B cell (primary cell): ENCODE measurements at regions not wholly inside any gene's neighbourhood (a gene's known extent, or its start where the extent isn't known, plus 50 kb on each side); places are given as distances from the start of the nearest gene placed in this dataset.
A peak's percentile ranks its signal among the peaks of the same experiment; 100 is the strongest.

Experiments used
- ATAC-seq: fragments of 200-7000 bp; cut with Tn5 transposase; one replicate; pipeline ENCODE4 v1.10.0; 2021; ENCODE audit warnings: low read depth, mild to moderate bottlenecking, moderate number of reproducible peaks, moderate library complexity
- CTCF ChIA-PET: fragments of 350-600 bp; sonication (Branson Sonifier 250); formaldehyde crosslinking; loops from one replicate; lab custom pipeline; 2021; ENCODE audit warnings: antibody characterized with exemption, inconsistent platforms; lab: Charles Lee
- POLR2A ChIA-PET: fragments of 350-600 bp; sonication (Branson Sonifier 250); formaldehyde crosslinking; loops from one replicate; lab custom pipeline; 2021; ENCODE audit warnings: antibody characterized with exemption; lab: Charles Lee
- DNase-seq: peaks from one replicate; pipeline ENCODE4 v3.0.0; 2013
- H2AFZ ChIP-seq: 2 replicates; pipeline ENCODE4 v1.6.1; 2012; ENCODE audit warnings: mild to moderate bottlenecking, low read depth, low read length; ENCODE audit not compliant: insufficient read depth, poor library complexity, severe bottlenecking
- H3K27ac ChIP-seq, 2 donors: 1 replicate in 1 of 2; 2 replicates in 1 of 2; pipeline ENCODE4 v1.5.1; 2012 to 2013; ENCODE audit warnings: low read length in 2 of 2, mild to moderate bottlenecking in 2 of 2, moderate library complexity in 1 of 2
- H3K27me3 ChIP-seq, 4 experiments: fragments of 200-600 bp in 1 of 4; sonication (generic) in 1 of 4; replicated peaks in 1 of 4; 1 replicate in 2 of 4; 2 replicates in 2 of 4; pipeline versions ENCODE4 v1.6.1 to v1.7.0; 2013 to 2016; ENCODE audit warnings: low read length in 3 of 4, mild to moderate bottlenecking in 2 of 4, mixed read lengths in 1 of 4, moderate library complexity in 1 of 4; ENCODE audit not compliant: insufficient read depth in 4 of 4, control insufficient read depth in 3 of 4; ENCODE audit errors: control extremely low read depth in 1 of 4
- H3K36me3 ChIP-seq, 2 experiments: replicated peaks in 1 of 2; 1 replicate in 1 of 2; 2 replicates in 1 of 2; pipeline versions ENCODE4 v1.6.1 to v1.7.1; 2013; ENCODE audit warnings: low read length in 1 of 2; ENCODE audit not compliant: insufficient read depth in 2 of 2, control insufficient read depth in 1 of 2; ENCODE audit errors: control extremely low read depth in 1 of 2, extremely low read depth in 1 of 2
- H3K4me1 ChIP-seq, 2 donors: fragments of 200-600 bp in 1 of 2; sonication (generic) in 1 of 2; 1 replicate in 1 of 2; 2 replicates in 1 of 2; pipeline versions ENCODE4 v1.5.1 to v1.6.1; 2013 to 2017; ENCODE audit warnings: low read length in 2 of 2; ENCODE audit not compliant: control insufficient read depth in 2 of 2, insufficient read depth in 2 of 2
- H3K4me2 ChIP-seq: replicated peaks from 2 replicates; pipeline ENCODE3; 2012; ENCODE audit warnings: mild to moderate bottlenecking, low read depth, low read length; ENCODE audit not compliant: poor library complexity, severe bottlenecking
- H3K4me3 ChIP-seq, 5 experiments: fragments of 200-600 bp in 1 of 5; sonication (generic) in 1 of 5; 1 replicate in 3 of 5; 2 replicates in 2 of 5; pipeline versions ENCODE4 v1.5.1 to v1.7.0; 2011 to 2016; ENCODE audit warnings: low read length in 4 of 5, mild to moderate bottlenecking in 4 of 5, low read depth in 2 of 5, control low read depth in 1 of 5, moderate library complexity in 1 of 5; ENCODE audit not compliant: insufficient read depth in 1 of 5; ENCODE audit errors: control extremely low read depth in 1 of 5, extremely low read depth in 1 of 5
- H3K79me2 ChIP-seq: fragments of 200-600 bp; sonication (generic); one replicate; pipeline ENCODE4 v1.6.0; 2016; ENCODE audit warnings: low read length; ENCODE audit not compliant: control insufficient read depth, insufficient read depth
- H3K9ac ChIP-seq: fragments of 200-600 bp; sonication (generic); 2 replicates; pipeline ENCODE4 v1.6.1; 2017; ENCODE audit warnings: mild to moderate bottlenecking, low read length, moderate library complexity
- H3K9me3 ChIP-seq, 3 donors: one replicate each; pipeline versions ENCODE4 v1.6.1 to v1.7.1; 2013; ENCODE audit warnings: low read length in 2 of 3; ENCODE audit not compliant: control insufficient read depth in 2 of 3, insufficient read depth in 1 of 3; ENCODE audit errors: control extremely low read depth in 1 of 3
- H4K20me1 ChIP-seq: 2 replicates; pipeline ENCODE4 v1.6.0; 2012; ENCODE audit warnings: mild to moderate bottlenecking, low read length; ENCODE audit not compliant: insufficient read depth, control insufficient read depth, poor library complexity, severe bottlenecking
- H3K27ac Mint-ChIP-seq: one replicate; pipeline ENCODE4 v1.8.0; 2021; ENCODE audit warnings: mixed read lengths
- H3K27me3 Mint-ChIP-seq: one replicate; pipeline ENCODE4 v1.8.0; 2021; ENCODE audit warnings: mixed read lengths
- H3K4me1 Mint-ChIP-seq: one replicate; pipeline ENCODE4 v1.8.0; 2021; ENCODE audit warnings: mixed read lengths
- H3K4me3 Mint-ChIP-seq: one replicate; pipeline ENCODE4 v1.8.0; 2021; ENCODE audit warnings: mixed read lengths
- H3K9me3 Mint-ChIP-seq: one replicate; pipeline ENCODE4 v1.8.0; 2022; ENCODE audit warnings: mixed read lengths; ENCODE audit not compliant: insufficient read depth
- CTCF ChIP-seq: fragments of 200-600 bp; IDR thresholded peaks from one replicate; pipeline ENCODE4 v1.8.0; 2022; ENCODE audit warnings: antibody characterized with exemption, mild to moderate bottlenecking
- EZH2 ChIP-seq: IDR thresholded peaks from 2 replicates; pipeline ENCODE4 v1.6.1; 2012; ENCODE audit warnings: borderline replicate concordance, low read depth, mild to moderate bottlenecking, moderate library complexity, low read length; ENCODE audit not compliant: insufficient read depth, poor library complexity, severe bottlenecking
- WGBS: methylation state at CpG from one replicate; pipeline ENCODE4 v1.1.5; 2013; ENCODE audit warnings: missing lambda C conversion rate; ENCODE audit not compliant: insufficient coverage; 5-methylcytosine and 5-hydroxymethylcytosine counted together
- intact Hi-C: fragments of 100-400 bp; cut with micrococcal nuclease; formaldehyde crosslinking; loops from one replicate; pipeline ENCODE4 v1.10.0; 2022

- CTCF ChIA-PET: interaction anchor here (1.4 kb wide), 1 partner anchor 62 kb away, joined by 3 read pairs; no protein-coding TSS in a partner anchor
- H3K27ac Mint-ChIP-seq: peak overlapping the region; percentile 38
- H3K4me3 ChIP-seq: peak overlapping the region in 1 of 5 experiments; percentile 2
- no peak for TF ChIP-seq EZH2
- no peak for TF ChIP-seq CTCF
- no CpG with 5 or more reads among the region's 2 CpGs for WGBS
- intact Hi-C loops: no loop called here
- H4K20me1 ChIP-seq: no peaks in the 10 kb centered on the region
- H3K9ac ChIP-seq: no peak overlapping the region
- H3K9me3 Mint-ChIP-seq: no peaks in the 10 kb centered on the region
- no peaks in the 10 kb centered on the region for H3K27me3 Mint-ChIP-seq
- peak overlapping the region; percentile 39 for H3K4me2 ChIP-seq
- peak; percentile 47 for DNase-seq
- H3K4me1 Mint-ChIP-seq: peaks cover 29% of the 10 kb centered on the region
- peak overlapping the region; percentile 14 for H3K4me3 Mint-ChIP-seq
- H3K4me1 ChIP-seq: peaks cover 15 to 23% of the 10 kb centered on the region in 2 donors
- no peaks in the 10 kb centered on the region for H3K36me3 ChIP-seq
- no peak overlapping the region for H2AFZ ChIP-seq
- H3K27ac ChIP-seq: no peak overlapping the region
- peak; percentile 49 for ATAC-seq
- no peaks in the 10 kb centered on the region for H3K9me3 ChIP-seq
- H3K79me2 ChIP-seq: no peaks in the 10 kb centered on the region
- no peaks in the 10 kb centered on the region for H3K27me3 ChIP-seq
- POLR2A ChIA-PET: no interaction called here
Measured at GRCh38 chr12:89801284-89801683, 92.6 kb upstream of the ATP2B1 start.

- H3K4me3 Mint-ChIP-seq: no peak overlapping the region
- intact Hi-C loops: no loop called here
- CTCF ChIA-PET: interaction anchor here (1.4 kb wide), 1 partner anchor 63 kb away, joined by 3 read pairs; no protein-coding TSS in a partner anchor
- POLR2A ChIA-PET: no interaction called here
- no peaks in the 10 kb centered on the region for H3K27me3 Mint-ChIP-seq
- no peak overlapping the region for H3K27ac ChIP-seq
- H3K4me2 ChIP-seq: no peak overlapping the region
- H3K9me3 ChIP-seq: no peaks in the 10 kb centered on the region
- TF ChIP-seq EZH2: no peak
- TF ChIP-seq CTCF: no peak
- no peak overlapping the region for H3K9ac ChIP-seq
- H2AFZ ChIP-seq: no peak overlapping the region
- H3K4me1 Mint-ChIP-seq: peaks cover 29% of the 10 kb centered on the region
- peak overlapping the region; percentile 46 for H3K27ac Mint-ChIP-seq
- H3K27me3 ChIP-seq: no peaks in the 10 kb centered on the region
- H4K20me1 ChIP-seq: no peaks in the 10 kb centered on the region
- no peak overlapping the region for H3K4me3 ChIP-seq
- H3K36me3 ChIP-seq: no peaks in the 10 kb centered on the region
- H3K4me1 ChIP-seq: peaks cover 15 to 23% of the 10 kb centered on the region in 2 donors
- no peaks in the 10 kb centered on the region for H3K79me2 ChIP-seq
- no peak for ATAC-seq
- no peaks in the 10 kb centered on the region for H3K9me3 Mint-ChIP-seq
- no peak for DNase-seq
Measured at GRCh38 chr12:89800435-89800834, 91.8 kb upstream of the ATP2B1 start.
